Osteocyte (in vitro differentiated cells): ENCODE measurements at regions not wholly inside any gene's neighbourhood (a gene's known extent, or its start where the extent isn't known, plus 50 kb on each side); places are given as distances from the start of the nearest gene placed in this dataset.

Source experiments
- DNase-seq: peaks from one replicate; pipeline ENCODE4 v3.0.0; 2021; ENCODE audit warnings: mixed read lengths; ENCODE audit not compliant: unreplicated experiment; ENCODE audit errors: extremely low spot score
- H3K27ac Mint-ChIP-seq: one replicate; pipeline ENCODE4 v1.8.0; 2021; ENCODE audit warnings: mild to moderate bottlenecking, mixed read lengths; ENCODE audit not compliant: unreplicated experiment
- H3K27me3 Mint-ChIP-seq: one replicate; pipeline ENCODE4 v1.8.0; 2021; ENCODE audit warnings: mixed read lengths; ENCODE audit not compliant: unreplicated experiment
- H3K36me3 Mint-ChIP-seq: one replicate; pipeline ENCODE4 v1.8.0; 2021; ENCODE audit warnings: mixed read lengths; ENCODE audit not compliant: unreplicated experiment
- H3K4me1 Mint-ChIP-seq: one replicate; pipeline ENCODE4 v1.8.0; 2021; ENCODE audit warnings: mixed read lengths; ENCODE audit not compliant: unreplicated experiment
- H3K4me3 Mint-ChIP-seq: one replicate; pipeline ENCODE4 v1.8.0; 2021; ENCODE audit warnings: mild to moderate bottlenecking, moderate library complexity, mixed read lengths; ENCODE audit not compliant: unreplicated experiment
- H3K9me3 Mint-ChIP-seq: one replicate; pipeline ENCODE4 v1.8.0; 2021; ENCODE audit warnings: mixed read lengths; ENCODE audit not compliant: unreplicated experiment
- CTCF ChIP-seq: fragments of 200-600 bp; sonication (generic); IDR thresholded peaks from 2 replicates; pipeline ENCODE4 v1.5.0; 2021; ENCODE audit warnings: antibody characterized with exemption, mild to moderate bottlenecking, moderate library complexity

GRCh38 chr5:167392240-167392639 lies 899.2 kb upstream of the WWC1 start:
- peaks cover 28% of the 10 kb centered on the region for H3K27me3 Mint-ChIP-seq
- no peak overlapping the region for H3K4me3 Mint-ChIP-seq
- H3K9me3 Mint-ChIP-seq: no peaks in the 10 kb centered on the region
- H3K27ac Mint-ChIP-seq: no peak overlapping the region
- no peak for DNase-seq
- H3K36me3 Mint-ChIP-seq: no peaks in the 10 kb centered on the region
- no peak for TF ChIP-seq CTCF
- no peaks in the 10 kb centered on the region for H3K4me1 Mint-ChIP-seq

- no peak overlapping the region for H3K4me3 Mint-ChIP-seq
- no peak overlapping the region for H3K27ac Mint-ChIP-seq
- no peaks in the 10 kb centered on the region for H3K36me3 Mint-ChIP-seq
- H3K27me3 Mint-ChIP-seq: peaks cover 19% of the 10 kb centered on the region
- no peaks in the 10 kb centered on the region for H3K9me3 Mint-ChIP-seq
- no peak for DNase-seq
- TF ChIP-seq CTCF: no peak
- H3K4me1 Mint-ChIP-seq: no peaks in the 10 kb centered on the region
Measured at GRCh38 chr5:167393358-167393757, 898.1 kb upstream of the WWC1 start.

GRCh38 chr5:167402671-167403070 lies 888.8 kb upstream of the WWC1 start:
- Mint-ChIP-seq H3K4me3 (no peak overlapping the region), H3K27me3 (peaks cover 6% of the 10 kb centered on the region), H3K27ac (no peak overlapping the region), H3K4me1 (no peaks in the 10 kb centered on the region), H3K9me3 (no peaks in the 10 kb centered on the region), H3K36me3 (no peaks in the 10 kb centered on the region)
- DNase-seq: no peak
- TF ChIP-seq CTCF: no peak

GRCh38 chr5:167406513-167406912 lies 884.9 kb upstream of the WWC1 start:
- H3K27me3 Mint-ChIP-seq: peaks cover 7% of the 10 kb centered on the region
- H3K9me3 Mint-ChIP-seq: no peaks in the 10 kb centered on the region
- no peaks in the 10 kb centered on the region for H3K36me3 Mint-ChIP-seq
- H3K27ac Mint-ChIP-seq: no peak overlapping the region
- TF ChIP-seq CTCF: no peak
- H3K4me1 Mint-ChIP-seq: no peaks in the 10 kb centered on the region
- no peak for DNase-seq
- H3K4me3 Mint-ChIP-seq: no peak overlapping the region

- no peak overlapping the region for H3K4me3 Mint-ChIP-seq
- H3K27me3 Mint-ChIP-seq: peaks cover 20% of the 10 kb centered on the region
- H3K36me3 Mint-ChIP-seq: no peaks in the 10 kb centered on the region
- H3K4me1 Mint-ChIP-seq: no peaks in the 10 kb centered on the region
- H3K27ac Mint-ChIP-seq: no peak overlapping the region
- H3K9me3 Mint-ChIP-seq: no peaks in the 10 kb centered on the region
- DNase-seq: no peak
- no peak for TF ChIP-seq CTCF
Measured at GRCh38 chr5:167412556-167412955, 878.9 kb upstream of the WWC1 start.
